Caco-2 (cell line): ENCODE measurements at regions not wholly inside any gene's neighbourhood (a gene's known extent, or its start where the extent isn't known, plus 50 kb on each side); places are given as distances from the start of the nearest gene placed in this dataset.

Source experiments
- BruUV-seq: library from RNA; stranded (reverse); fragments of 400-500 nt; replicated peaks from 2 replicates; lab custom pipeline; 2021; lab: Mats Ljungman, UMichigan
- CTCF ChIA-PET: fragments of 300-600 bp; sonication (Branson Sonifier 250); formaldehyde crosslinking; loops from one replicate; lab custom pipeline; 2022; ENCODE audit warnings: antibody characterized with exemption; lab: Charles Lee
- POLR2A ChIA-PET: fragments of 300-600 bp; sonication (Branson Sonifier 250); formaldehyde crosslinking; loops from one replicate; lab custom pipeline; 2022; ENCODE audit warnings: antibody characterized with exemption; lab: Charles Lee
- DNase-seq, 2 experiments: peaks; one replicate each; pipeline versions ENCODE4 v3.0.0 to v3.0.0-alpha.2; 2020 to 2022
- H3K27me3 ChIP-seq: replicated peaks from 2 replicates; pipeline ENCODE4 v1.6.0; 2011; ENCODE audit warnings: low read length; ENCODE audit not compliant: control insufficient read depth, insufficient read depth
- H3K36me3 ChIP-seq: 2 replicates; pipeline ENCODE4 v1.5.1; 2011; ENCODE audit warnings: low read length; ENCODE audit not compliant: control insufficient read depth, insufficient read depth
- H3K4me1 ChIP-seq: fragments of 250-450 bp; sonication (Bioruptor Pico); 2 replicates; pipeline ENCODE4 v1.5.1; 2020; ENCODE audit warnings: mild to moderate bottlenecking
- H3K4me3 ChIP-seq: 2 replicates; pipeline ENCODE4 v1.5.1; 2011; ENCODE audit warnings: low read depth, mild to moderate bottlenecking, control low read depth, low read length
- H3K9me3 ChIP-seq: fragments of 250-450 bp; sonication (Bioruptor Pico); 2 replicates; pipeline ENCODE4 v1.5.1; 2020; ENCODE audit warnings: mild to moderate bottlenecking, moderate library complexity
- H3K27ac Mint-ChIP-seq: one replicate; pipeline ENCODE4 v1.8.0; 2022; ENCODE audit warnings: mixed read lengths; ENCODE audit not compliant: unreplicated experiment
- H3K27me3 Mint-ChIP-seq: one replicate; pipeline ENCODE4 v1.8.0; 2022; ENCODE audit warnings: mixed read lengths; ENCODE audit not compliant: insufficient read depth, unreplicated experiment
- H3K36me3 Mint-ChIP-seq: one replicate; pipeline ENCODE4 v1.8.0; 2022; ENCODE audit warnings: mild to moderate bottlenecking, mixed read lengths; ENCODE audit not compliant: insufficient read depth, unreplicated experiment
- H3K4me1 Mint-ChIP-seq: one replicate; pipeline ENCODE4 v1.8.0; 2022; ENCODE audit warnings: low read depth, mixed read lengths; ENCODE audit not compliant: unreplicated experiment
- H3K4me3 Mint-ChIP-seq: one replicate; pipeline ENCODE4 v1.8.0; 2022; ENCODE audit warnings: mild to moderate bottlenecking, moderate library complexity, mixed read lengths; ENCODE audit not compliant: unreplicated experiment
- H3K9me3 Mint-ChIP-seq: one replicate; pipeline ENCODE4 v1.8.0; 2022; ENCODE audit warnings: mixed read lengths; ENCODE audit not compliant: unreplicated experiment
- CTCF ChIP-seq, 2 experiments: fragments of 200-600 bp in 1 of 2; IDR thresholded peaks; 1 replicate in 1 of 2; 2 replicates in 1 of 2; pipeline versions ENCODE4 v1.5.1 to v1.8.0; 2011 to 2022; ENCODE audit warnings: antibody characterized with exemption in 1 of 2, control low read depth in 1 of 2, inconsistent platforms in 1 of 2, low read depth in 1 of 2, low read length in 1 of 2, mild to moderate bottlenecking in 1 of 2, moderate library complexity in 1 of 2; ENCODE audit not compliant: insufficient read depth in 1 of 2, severe bottlenecking in 1 of 2, unreplicated experiment in 1 of 2
- intact Hi-C: fragments of 100-400 bp; cut with micrococcal nuclease; formaldehyde crosslinking; loops from one replicate; pipeline ENCODE4 v1.10.0; 2022; ENCODE audit not compliant: unreplicated experiment

DNA sequence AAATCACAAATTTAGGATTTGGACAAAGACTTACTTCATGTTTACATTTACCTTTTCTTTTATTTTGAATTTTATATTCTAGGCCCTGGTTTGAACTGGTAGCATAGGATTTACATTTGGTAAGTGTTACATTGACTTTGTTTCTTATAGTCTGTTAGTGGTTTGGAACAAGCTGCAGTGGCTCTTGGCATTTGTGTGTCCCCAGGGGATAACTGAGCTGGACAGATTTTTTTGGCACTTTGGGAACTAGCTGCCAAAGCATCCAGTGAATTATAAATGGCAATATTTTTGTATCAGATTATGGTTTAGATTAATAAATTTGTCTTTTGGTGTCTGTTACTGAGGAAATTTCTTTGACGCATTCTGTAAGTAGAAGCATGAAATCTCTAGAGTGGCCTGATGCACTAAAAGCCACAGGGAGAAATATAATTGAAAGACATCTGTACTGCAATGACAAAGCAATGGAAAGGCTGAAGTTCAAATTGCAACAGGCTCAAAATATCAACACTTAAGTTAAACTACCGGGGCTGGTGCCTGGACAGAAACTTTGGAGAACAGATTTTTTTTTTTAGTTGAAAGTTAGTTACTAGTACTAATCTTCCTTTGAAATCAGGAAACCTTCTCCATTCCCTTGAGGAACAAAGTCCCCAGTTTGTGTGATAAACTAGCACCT is 107.6 kb upstream of the PLCXD3 start:
- no TSS peak for BruUV-seq
- ChIA-PET POLR2A (no interaction called here), CTCF (no interaction called here)

DNA sequence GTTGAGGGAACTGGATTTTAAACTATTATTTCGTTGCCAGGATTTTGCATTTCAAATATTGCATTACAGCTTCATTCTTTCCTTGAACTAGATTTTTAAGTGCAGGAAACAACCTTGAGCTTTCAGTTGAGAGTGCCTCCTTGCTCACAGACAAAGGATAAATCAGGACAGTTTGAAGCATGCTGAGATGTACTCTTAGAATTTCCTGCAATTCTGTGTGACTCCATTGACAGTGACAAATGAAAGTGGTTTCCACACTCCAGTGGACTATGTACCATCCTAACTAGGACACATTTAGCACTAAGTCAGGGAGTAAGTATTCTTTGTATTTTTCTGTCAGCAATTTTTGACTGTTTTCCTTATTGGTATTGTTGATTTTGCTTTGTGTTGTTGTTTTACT is 100.0 kb upstream of the PLCXD3 start:
- TF ChIP-seq CTCF (IDR thresholded peaks at IDR 0.05; ENCODE audit: insufficient read depth in 1 of 2, low read depth in 1 of 2, low read length in 1 of 2, severe bottlenecking in 1 of 2, unreplicated experiment in 1 of 2): no peak
- Mint-ChIP-seq H3K27ac (no peak overlapping the region), H3K27me3 (no peaks in the 10 kb centered on the region), H3K4me1 (no peaks in the 10 kb centered on the region), H3K36me3 (no peaks in the 10 kb centered on the region), H3K4me3 (no peak overlapping the region), H3K9me3 (no peaks in the 10 kb centered on the region)
- no peaks in the 10 kb centered on the region for H3K9me3 ChIP-seq
- H3K36me3 ChIP-seq: no peaks in the 10 kb centered on the region
- H3K4me3 ChIP-seq: no peak overlapping the region
- ChIA-PET CTCF (no interaction called here), POLR2A (no interaction called here)
- H3K4me1 ChIP-seq: no peaks in the 10 kb centered on the region
- intact Hi-C loops: no loop called here
- BruUV-seq: no TSS peak
- no peak for DNase-seq
- H3K27me3 ChIP-seq: no peaks in the 10 kb centered on the region

More for the DNA sequence above, 107.6 kb upstream of the PLCXD3 start:
- no peaks in the 10 kb centered on the region for H3K36me3 ChIP-seq
- H3K4me1 ChIP-seq: no peaks in the 10 kb centered on the region
- intact Hi-C loops: no loop called here
- no peak for TF ChIP-seq CTCF (IDR thresholded peaks at IDR 0.05; ENCODE audit: insufficient read depth in 1 of 2, low read depth in 1 of 2, low read length in 1 of 2, severe bottlenecking in 1 of 2, unreplicated experiment in 1 of 2)
- Mint-ChIP-seq H3K36me3 (no peaks in the 10 kb centered on the region), H3K4me1 (no peaks in the 10 kb centered on the region), H3K4me3 (no peak overlapping the region), H3K9me3 (no peaks in the 10 kb centered on the region), H3K27me3 (no peaks in the 10 kb centered on the region), H3K27ac (no peak overlapping the region)
- no peak overlapping the region for H3K4me3 ChIP-seq
- no peak for DNase-seq
- no peaks in the 10 kb centered on the region for H3K27me3 ChIP-seq
- H3K9me3 ChIP-seq: no peaks in the 10 kb centered on the region

DNA sequence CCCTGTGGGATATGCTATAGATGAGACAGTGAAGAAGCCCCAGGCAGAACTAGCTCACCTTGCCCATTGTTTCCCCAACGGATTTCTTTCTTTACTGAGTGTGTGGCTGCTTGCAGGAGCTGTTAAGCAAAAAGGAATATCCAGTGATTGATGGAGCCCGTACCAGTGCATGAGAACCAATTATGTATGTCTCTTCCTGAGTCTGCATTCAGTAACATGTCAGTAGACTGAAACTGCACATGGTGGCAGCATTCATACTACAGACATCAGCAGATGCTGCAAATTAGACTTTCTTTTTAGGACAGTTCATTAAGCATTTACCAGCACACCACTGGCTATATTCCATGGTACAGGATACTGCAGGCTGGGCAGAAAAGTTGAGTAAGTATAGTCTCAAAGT is 90.3 kb upstream of the PLCXD3 start:
- Histone ChIP-seq H3K9me3 (no peaks in the 10 kb centered on the region), H3K36me3 (no peaks in the 10 kb centered on the region), H3K4me1 (no peaks in the 10 kb centered on the region), H3K4me3 (no peak overlapping the region), H3K27me3 (no peaks in the 10 kb centered on the region)
- intact Hi-C loops: no loop called here
- Mint-ChIP-seq H3K27me3 (no peaks in the 10 kb centered on the region), H3K36me3 (no peaks in the 10 kb centered on the region), H3K4me1 (no peaks in the 10 kb centered on the region), H3K27ac (no peak overlapping the region), H3K9me3 (peaks cover 27% of the 10 kb centered on the region), H3K4me3 (no peak overlapping the region)
- CTCF ChIA-PET: no interaction called here
- BruUV-seq: no TSS peak
- DNase-seq: no peak
- POLR2A ChIA-PET: no interaction called here
- TF ChIP-seq CTCF (IDR thresholded peaks at IDR 0.05; ENCODE audit: insufficient read depth in 1 of 2, low read depth in 1 of 2, low read length in 1 of 2, severe bottlenecking in 1 of 2, unreplicated experiment in 1 of 2): no peak
